Gastroesophageal sphincter (tissue), 3 donors: ENCODE measurements at regions not wholly inside any gene's neighbourhood (a gene's known extent, or its start where the extent isn't known, plus 50 kb on each side); places are given as distances from the start of the nearest gene placed in this dataset.

ENCODE experiments used
- CTCF ChIP-seq, 4 experiments: fragments of 200-600 bp in 2 of 4; fragments of 450-650 bp in 2 of 4; sonication (generic) in 1 of 4; IDR thresholded peaks; one replicate each; pipeline ENCODE4 v1.5.1; 2017 to 2019; ENCODE audit warnings: antibody characterized with exemption in 4 of 4, mild to moderate bottlenecking in 2 of 4, moderate library complexity in 2 of 4
- EP300 ChIP-seq: sonication (generic); formaldehyde crosslinking; IDR thresholded peaks from one replicate; pipeline ENCODE4 v1.6.1; 2017; ENCODE audit warnings: antibody characterized with exemption, mild to moderate bottlenecking
- POLR2A ChIP-seq, 2 donors: fragments of 450-650 bp; IDR thresholded peaks; one replicate each; pipeline ENCODE4 v1.6.1; 2017; ENCODE audit warnings: antibody characterized with exemption in 2 of 2, mild to moderate bottlenecking in 2 of 2, moderate library complexity in 1 of 2
- POLR2AphosphoS5 ChIP-seq: sonication (generic); formaldehyde crosslinking; IDR thresholded peaks from one replicate; pipeline ENCODE4 v1.6.1; 2017; ENCODE audit warnings: antibody characterized with exemption

- TF ChIP-seq CTCF (IDR thresholded peaks at IDR 0.05) = no peak
- TF ChIP-seq POLR2AphosphoS5 = no peak
- no peak for TF ChIP-seq POLR2A (IDR thresholded peaks at IDR 0.05)
- TF ChIP-seq EP300 = no peak
Measured at GRCh38 chr14:84025106-84026012, 1504.6 kb upstream of the FLRT2 start.
